Fibroblast of lung (primary cell): ENCODE measurements at regions not wholly inside any gene's neighbourhood (a gene's known extent, or its start where the extent isn't known, plus 50 kb on each side); places are given as distances from the start of the nearest gene placed in this dataset.
"Not testable (repeated sequence)": the region's sequence is repeated elsewhere in the genome, so short reads cannot be mapped to it uniquely, and the experiment has no call there.

ENCODE experiments used
- CTCF ChIP-seq, 2 donors: IDR thresholded peaks in 1 of 2; conservative IDR thresholded peaks in 1 of 2; 1 replicate in 1 of 2; 2 replicates in 1 of 2; pipeline ENCODE4 v1.5.1; 2011 to 2012; ENCODE audit warnings: low read length in 2 of 2, control low read depth in 1 of 2, inconsistent platforms in 1 of 2, low read depth in 1 of 2, mild to moderate bottlenecking in 1 of 2
- EZH2 ChIP-seq: IDR thresholded peaks from 2 replicates; pipeline ENCODE4 v1.5.1; 2012; ENCODE audit warnings: low read length, control low read depth, mild to moderate bottlenecking; ENCODE audit errors: missing control alignments

GRCh38 chr14:48266201-48266600 lies 590.8 kb upstream of the MDGA2 start:
- not testable (repeated sequence) for TF ChIP-seq CTCF (conservative IDR thresholded peaks at IDR 0.05 in 1 of 2, IDR thresholded peaks at IDR 0.05 in 1 of 2; ENCODE audit: low read depth in 1 of 2, low read length in 2 of 2); EZH2
